Lung microvascular endothelial cell (primary cell): ENCODE measurements at regions not wholly inside any gene's neighbourhood (a gene's known extent, or its start where the extent isn't known, plus 50 kb on each side); places are given as distances from the start of the nearest gene placed in this dataset.
A peak's percentile ranks its signal among the peaks of the same experiment; 100 is the strongest.
"Not testable (repeated sequence)": the region's sequence is repeated elsewhere in the genome, so short reads cannot be mapped to it uniquely, and the experiment has no call there.

Experiments used
- DNase-seq, 2 donors: peaks; one replicate each; pipeline versions ENCODE4 v3.0.0 to v3.0.0-alpha.2; 2010; ENCODE audit warnings: low read depth in 2 of 2

DNA sequence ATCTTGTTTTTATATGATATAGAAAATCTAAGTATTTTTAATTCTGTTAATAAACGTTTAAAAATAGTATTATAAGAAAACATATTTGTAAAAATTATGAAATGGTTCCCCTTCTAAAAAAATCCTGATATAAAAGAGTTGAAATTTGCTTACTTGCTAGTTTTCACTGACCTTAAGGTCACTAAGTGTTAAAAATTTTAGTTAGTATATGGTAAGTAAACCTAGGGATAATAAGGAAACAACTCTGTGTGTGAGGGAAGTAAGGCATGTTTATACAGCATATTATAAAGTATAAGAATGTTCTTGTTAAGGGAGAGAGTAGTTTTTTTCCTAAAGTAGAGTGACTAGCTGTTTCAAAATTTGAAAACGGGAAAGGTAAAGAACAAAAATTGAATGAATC lies 130.9 kb upstream of the LYPLAL1 start:
- no peak for DNase-seq

GRCh38 chr1:219045246-219045645 lies 128.4 kb upstream of the LYPLAL1 start:
- no peak for DNase-seq

- no peak for DNase-seq
Measured at GRCh38 chr1:219049501-219049900, 124.2 kb upstream of the LYPLAL1 start.

DNA sequence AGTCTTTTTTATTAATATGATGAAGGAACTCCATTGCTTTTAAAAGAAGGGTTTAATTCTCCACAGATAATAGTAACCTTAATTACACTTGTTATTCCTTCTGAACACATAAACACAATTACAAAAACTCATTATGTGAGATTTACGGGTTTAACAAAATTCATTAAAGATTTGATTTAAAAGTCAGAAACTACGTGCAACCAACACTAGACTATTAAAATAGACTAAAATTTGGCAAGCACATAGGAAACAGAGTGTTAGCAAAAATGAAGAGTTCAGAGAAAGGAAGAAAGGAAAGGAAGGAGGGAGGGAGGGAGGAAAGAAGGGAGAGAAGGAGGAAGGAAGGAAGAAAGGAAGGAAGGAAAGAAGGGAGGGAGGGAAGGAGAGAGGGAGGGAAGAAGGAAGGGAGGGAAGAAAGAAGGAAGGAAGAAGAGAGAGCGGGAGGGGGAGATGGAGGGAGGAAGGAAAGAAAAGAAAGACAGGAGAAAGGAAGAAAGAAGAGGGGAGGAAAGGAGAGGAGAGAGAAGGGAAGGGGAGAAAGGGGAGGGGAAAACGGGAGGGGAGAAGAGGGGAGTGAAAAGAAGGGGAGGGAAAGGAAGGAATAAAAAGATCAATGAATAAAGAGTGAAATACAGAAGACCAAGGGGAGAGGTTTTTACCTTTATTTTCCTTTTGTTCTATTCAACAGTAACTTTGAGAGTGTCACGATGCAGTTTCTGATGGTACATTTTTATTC lies 123.4 kb upstream of the LYPLAL1 start:
- DNase-seq, result no peak

- no peak for DNase-seq
Measured at GRCh38 chr1:219050822-219051125, 122.9 kb upstream of the LYPLAL1 start.

- no peak for DNase-seq
Measured at GRCh38 chr1:219051547-219051946, 122.1 kb upstream of the LYPLAL1 start.

- DNase-seq, result peak; percentile 45 to 80
Measured at GRCh38 chr1:219058891-219059820, 114.5 kb upstream of the LYPLAL1 start.

- no peak for DNase-seq
Measured at GRCh38 chr1:219060798-219061197, 112.9 kb upstream of the LYPLAL1 start.

DNA sequence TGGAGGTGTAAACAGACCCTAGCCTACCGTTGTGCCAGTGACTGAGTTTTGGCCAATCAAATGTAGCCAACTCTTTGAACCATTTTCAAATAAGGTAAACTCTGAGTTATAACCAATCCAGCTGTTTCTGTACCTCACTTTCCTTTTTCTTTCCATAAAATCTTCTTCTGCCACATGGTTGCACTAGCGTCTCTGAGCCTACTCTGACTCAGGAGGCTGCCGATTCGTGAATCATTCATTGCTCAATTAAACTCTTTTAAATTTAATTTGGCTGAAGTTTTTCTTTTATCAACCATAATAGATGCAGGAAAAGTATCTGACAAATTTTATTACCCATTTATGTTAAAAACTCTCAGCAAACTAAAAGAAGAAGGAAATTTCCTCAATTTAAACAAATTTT lies 111.5 kb upstream of the LYPLAL1 start:
- no peak for DNase-seq

GRCh38 chr1:219066098-219066497 lies 107.6 kb upstream of the LYPLAL1 start:
- no peak for DNase-seq

DNA sequence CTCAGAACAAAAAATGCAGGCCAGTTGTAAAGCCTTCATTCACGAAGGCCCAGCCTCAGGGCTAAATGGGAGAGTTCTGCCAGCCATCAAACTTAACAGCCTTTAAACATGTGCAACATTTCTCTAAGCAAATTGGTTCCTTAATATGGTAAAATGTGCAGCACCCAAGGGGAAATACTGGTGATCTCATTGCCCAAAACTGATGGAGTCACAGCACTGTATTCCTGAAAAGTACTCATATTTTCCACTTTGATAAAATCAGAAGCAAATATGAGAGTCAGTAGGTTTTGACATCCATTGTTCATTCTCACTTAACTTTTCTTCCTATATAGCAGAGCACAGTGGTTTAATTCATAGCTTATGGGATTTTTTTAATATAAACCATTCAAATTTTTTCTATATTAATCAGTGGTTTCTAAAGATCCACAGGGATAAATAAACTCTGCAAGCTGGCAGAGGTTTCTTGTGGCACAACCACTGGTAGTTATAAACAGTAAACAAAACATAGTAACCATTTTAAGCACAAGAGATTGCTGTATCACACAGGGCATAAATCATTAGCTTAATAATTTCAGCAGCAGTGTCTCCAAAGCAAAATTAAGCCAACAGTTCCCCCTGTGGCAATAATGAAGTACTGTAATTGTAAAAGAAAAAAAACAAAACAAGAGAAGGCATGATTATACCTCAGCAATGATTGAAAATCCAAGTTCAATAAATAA lies 106.9 kb upstream of the LYPLAL1 start:
- DNase-seq, result peak; percentile 77 to 86

- DNase-seq, result no peak
Measured at GRCh38 chr1:219067350-219067712, 106.3 kb upstream of the LYPLAL1 start.

GRCh38 chr1:219070395-219070794 lies 103.3 kb upstream of the LYPLAL1 start:
- DNase-seq, result not testable (repeated sequence)

- no peak for DNase-seq
Measured at GRCh38 chr1:219071209-219071608, 102.5 kb upstream of the LYPLAL1 start.

- DNase-seq, result no peak
Measured at GRCh38 chr1:219072329-219072728, 101.3 kb upstream of the LYPLAL1 start.

- peak in 1 of 2 donors; percentile 60 for DNase-seq
Measured at GRCh38 chr1:219074084-219074728, 99.5 kb upstream of the LYPLAL1 start.

- peak in 1 of 2 donors; percentile 23 for DNase-seq
Measured at GRCh38 chr1:219075121-219075879, 98.4 kb upstream of the LYPLAL1 start.

DNA sequence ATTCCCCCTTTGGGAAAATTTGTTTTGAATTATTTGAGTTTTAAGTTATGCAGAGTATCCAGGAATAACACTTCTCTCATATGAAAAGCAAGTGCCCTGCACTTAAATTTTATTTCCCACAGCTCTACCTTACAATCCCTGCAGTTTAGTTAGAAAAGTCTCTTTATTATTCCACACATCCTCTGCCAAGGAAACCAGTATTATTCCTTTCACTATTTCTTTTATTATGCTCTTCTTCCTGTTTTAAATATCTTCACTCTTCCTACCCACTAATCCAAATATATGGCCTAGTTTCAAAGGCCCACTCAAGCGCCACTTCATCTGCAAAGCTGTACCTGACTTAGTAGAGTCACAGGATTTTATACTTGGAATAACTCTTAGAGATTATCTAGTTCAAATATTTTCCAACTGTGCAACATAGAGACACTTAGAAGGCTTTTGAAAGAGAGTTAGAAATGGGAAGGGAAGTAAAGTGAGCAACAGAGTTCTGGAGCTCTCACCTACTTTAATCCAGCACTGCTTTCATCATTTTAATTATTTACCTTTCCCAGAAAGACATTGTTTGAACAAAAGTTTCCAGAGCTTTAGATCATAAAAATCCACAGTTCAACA lies 97.2 kb upstream of the LYPLAL1 start:
- no peak for DNase-seq

- not testable (repeated sequence) for DNase-seq
Measured at GRCh38 chr1:219077767-219078166, 95.9 kb upstream of the LYPLAL1 start.
